ENCODE measurements at regions not wholly inside any gene's neighbourhood (a gene's known extent, or its start where the extent isn't known, plus 50 kb on each side); places are given as distances from the start of the nearest gene placed in this dataset.

GRCh38 chr13:97539651-97540610 is 106.0 kb downstream of the RAP2A start:
- CTCF ChIA-PET, result no interaction called here
- Histone ChIP-seq H3K9me3 (no peaks in the 10 kb centered on the region), H3K27ac (no peak overlapping the region), H3K4me3 (no peak overlapping the region), H3K4me2 (no peak overlapping the region), H3K4me1 (no peaks in the 10 kb centered on the region)
- FAIRE-seq (no peak), DNase-seq (ENCODE audit: low read depth in 1 of 2, low spot score in 1 of 2) (no peak), ATAC-seq (no peak)
- POLR2A ChIA-PET, result no interaction called here
- TF ChIP-seq HEYL (CRISPR knock-in tag; IDR thresholded peaks at IDR 0.05) (no peak), HES2 (IDR thresholded peaks at IDR 0.05) (no peak), EHF (CRISPR knock-in tag; IDR thresholded peaks at IDR 0.05) (no peak), MYC (IDR thresholded peaks at IDR 0.05; ENCODE audit: borderline replicate concordance, low read length) (no peak), EP300 (IDR thresholded peaks at IDR 0.05) (no peak), EHMT2 (IDR thresholded peaks at IDR 0.05; ENCODE audit: low read depth) (no peak), MAZ (IDR thresholded peaks at IDR 0.05; ENCODE audit: borderline replicate concordance, low read depth, low read length) (no peak), NR3C1 (IDR thresholded peaks at IDR 0.05) (no peak), HOXA7 (CRISPR knock-in tag; IDR thresholded peaks at IDR 0.05) (no peak), JUN (IDR thresholded peaks at IDR 0.05) (no peak), TFCP2L1 (CRISPR knock-in tag; IDR thresholded peaks at IDR 0.05) (no peak), BHLHE40 (IDR thresholded peaks at IDR 0.05; ENCODE audit: low read depth, low read length) (no peak), E2F6 (IDR thresholded peaks at IDR 0.05; ENCODE audit: borderline replicate concordance, low read depth) (no peak), BCL3 (IDR thresholded peaks at IDR 0.05) (no peak), GATA3 (IDR thresholded peaks at IDR 0.05; ENCODE audit: borderline replicate concordance) (no peak), JUNB (IDR thresholded peaks at IDR 0.05) (no peak), CEBPB (IDR thresholded peaks at IDR 0.05) (no peak), POLR2A (IDR thresholded peaks at IDR 0.05; ENCODE audit: low read length) (no peak), CTCF (IDR thresholded peaks at IDR 0.05) (no peak), CBX8 (IDR thresholded peaks at IDR 0.05) (no peak)
- 17% methylated on average over 4 of the region's 4 CpGs for WGBS (ENCODE audit: missing lambda C conversion rate)

- no peak for FAIRE-seq
- TF ChIP-seq JUNB (IDR thresholded peaks at IDR 0.05) (no peak), CHD4 (IDR thresholded peaks at IDR 0.05; ENCODE audit: borderline replicate concordance) (no peak), ZC3H11A (IDR thresholded peaks at IDR 0.05) (no peak), NR3C1 (IDR thresholded peaks at IDR 0.05) (no peak), CBX2 (IDR thresholded peaks at IDR 0.05; ENCODE audit: borderline replicate concordance, low read depth) (no peak), CEBPB (IDR thresholded peaks at IDR 0.05) (no peak)
- no peak for DNase-seq (ENCODE audit: low read depth in 1 of 2, low spot score in 1 of 2)
- CTCF ChIA-PET, result no interaction called here
- no peak overlapping the region for H3K27ac ChIP-seq
- POLR2A ChIA-PET, result no interaction called here
- no peak overlapping the region for H3K4me3 ChIP-seq
- H3K4me2 ChIP-seq, result no peak overlapping the region
- no peak for ATAC-seq
- 22% methylated on average over 6 of the region's 6 CpGs for WGBS (ENCODE audit: missing lambda C conversion rate)
- H3K9me3 ChIP-seq, result no peaks in the 10 kb centered on the region
- H3K4me1 ChIP-seq, result no peaks in the 10 kb centered on the region
Observed at GRCh38 chr13:97540696-97541095, 106.7 kb downstream of the RAP2A start.

All from A549 (cell line).